ENCODE measurements at regions not wholly inside any gene's neighbourhood (a gene's known extent, or its start where the extent isn't known, plus 50 kb on each side); places are given as distances from the start of the nearest gene placed in this dataset.

DNA sequence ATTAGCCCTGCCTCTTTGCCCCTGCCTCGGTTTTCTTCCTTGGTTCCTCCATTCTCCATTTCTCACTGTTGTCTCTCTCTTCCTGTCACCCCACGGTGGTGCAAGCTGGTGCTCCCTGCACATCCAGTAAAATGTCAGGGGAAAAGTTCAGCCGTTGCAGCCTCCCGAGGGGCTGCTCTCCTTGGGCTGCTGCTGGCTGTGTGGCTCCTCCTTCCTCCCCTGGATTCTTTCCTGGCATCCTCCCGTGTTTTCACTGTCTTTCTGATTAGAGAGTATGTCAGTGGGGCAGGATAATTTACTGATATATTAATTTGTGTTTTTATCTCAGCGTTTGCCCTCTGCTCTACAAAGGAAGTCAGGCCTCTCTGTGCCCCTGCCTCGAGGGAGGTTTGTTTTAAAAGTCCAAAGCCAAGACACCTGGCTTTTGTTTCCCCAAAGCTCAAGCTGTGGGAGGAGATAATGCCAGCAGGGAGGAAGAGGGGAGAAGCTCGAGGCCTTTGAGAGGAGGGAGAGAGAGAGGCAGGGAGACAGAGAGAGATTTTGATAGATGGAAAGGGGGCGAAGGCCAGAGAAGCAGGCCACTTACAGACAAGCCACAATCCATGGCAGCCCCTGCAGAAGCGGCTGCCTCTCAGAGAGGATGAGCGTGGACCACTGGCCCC is 150.3 kb upstream of the NR2F2 start:
- intact Hi-C loops (cut with DNase I) = no loop called here
- H3K27ac ChIP-seq = no peak overlapping the region
- no peak for ATAC-seq

DNA sequence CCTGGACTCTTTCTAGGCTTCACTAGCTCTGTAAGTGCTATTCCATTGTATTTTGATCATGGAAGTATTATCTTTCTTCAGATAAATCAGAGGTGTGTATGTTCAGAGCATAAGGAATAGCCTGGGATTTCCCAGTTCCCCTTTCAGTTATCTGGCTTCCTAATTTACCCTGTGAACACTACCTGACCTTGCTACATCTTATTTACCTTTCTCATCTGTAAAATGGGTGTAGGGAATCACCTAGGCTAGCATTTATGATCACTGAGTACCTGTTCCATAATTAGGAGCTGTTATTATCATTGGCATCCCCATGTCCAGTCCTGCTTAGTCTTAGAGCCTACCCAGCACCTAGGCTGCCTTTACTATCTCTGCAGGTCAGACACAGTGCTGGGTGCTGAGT is 149.3 kb upstream of the NR2F2 start:
- intact Hi-C loops (cut with DNase I) = no loop called here

More for the DNA sequence above, 150.3 kb upstream of the NR2F2 start:
- H3K36me3 ChIP-seq = no peaks in the 10 kb centered on the region
- H3K4me1 ChIP-seq = peaks cover 9% of the 10 kb centered on the region
- DNase-seq = no peak
- H3K4me3 ChIP-seq = no peak overlapping the region
- H3K27me3 ChIP-seq (ENCODE audit: low read depth) = no peaks in the 10 kb centered on the region
- H3K9me3 ChIP-seq = no peaks in the 10 kb centered on the region
- TF ChIP-seq, protein P1, sequence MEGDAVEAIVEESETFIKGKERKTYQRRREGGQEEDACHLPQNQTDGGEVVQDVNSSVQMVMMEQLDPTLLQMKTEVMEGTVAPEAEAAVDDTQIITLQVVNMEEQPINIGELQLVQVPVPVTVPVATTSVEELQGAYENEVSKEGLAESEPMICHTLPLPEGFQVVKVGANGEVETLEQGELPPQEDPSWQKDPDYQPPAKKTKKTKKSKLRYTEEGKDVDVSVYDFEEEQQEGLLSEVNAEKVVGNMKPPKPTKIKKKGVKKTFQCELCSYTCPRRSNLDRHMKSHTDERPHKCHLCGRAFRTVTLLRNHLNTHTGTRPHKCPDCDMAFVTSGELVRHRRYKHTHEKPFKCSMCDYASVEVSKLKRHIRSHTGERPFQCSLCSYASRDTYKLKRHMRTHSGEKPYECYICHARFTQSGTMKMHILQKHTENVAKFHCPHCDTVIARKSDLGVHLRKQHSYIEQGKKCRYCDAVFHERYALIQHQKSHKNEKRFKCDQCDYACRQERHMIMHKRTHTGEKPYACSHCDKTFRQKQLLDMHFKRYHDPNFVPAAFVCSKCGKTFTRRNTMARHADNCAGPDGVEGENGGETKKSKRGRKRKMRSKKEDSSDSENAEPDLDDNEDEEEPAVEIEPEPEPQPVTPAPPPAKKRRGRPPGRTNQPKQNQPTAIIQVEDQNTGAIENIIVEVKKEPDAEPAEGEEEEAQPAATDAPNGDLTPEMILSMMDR (IDR thresholded peaks at IDR 0.05) = no peak

DNA sequence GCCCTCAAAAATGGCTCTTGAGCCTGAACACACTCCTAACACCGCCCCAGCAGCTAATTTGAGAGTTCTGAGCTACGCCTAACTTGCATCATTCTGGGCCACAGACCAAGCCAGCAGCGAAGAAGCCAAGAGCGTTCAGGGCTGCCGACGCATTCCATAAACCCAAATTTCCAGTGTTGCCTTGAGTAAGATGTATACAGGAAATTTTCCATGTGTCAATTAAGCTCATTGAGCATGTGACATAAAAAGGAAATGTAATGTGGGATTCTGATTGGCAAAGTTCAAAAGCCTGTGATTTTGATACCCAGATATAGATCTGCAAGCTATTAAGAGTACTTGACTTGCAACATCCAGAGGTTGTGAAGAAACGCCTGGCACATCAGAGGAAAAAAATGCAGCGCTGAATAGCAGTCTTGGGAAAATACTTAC is 148.6 kb upstream of the NR2F2 start:
- peak overlapping the region; percentile 14 for H3K4me3 ChIP-seq
- no peaks in the 10 kb centered on the region for H3K27me3 ChIP-seq (ENCODE audit: low read depth)
- peaks cover 9% of the 10 kb centered on the region for H3K4me1 ChIP-seq
- ATAC-seq (peak; percentile 74), DNase-seq (no peak)
- H3K27ac ChIP-seq = peak overlapping the region; percentile 46
- TF ChIP-seq, protein P1 (IDR thresholded peaks at IDR 0.05) = no peak
- intact Hi-C loops (cut with DNase I) = no loop called here
- no peaks in the 10 kb centered on the region for H3K9me3 ChIP-seq
- no peaks in the 10 kb centered on the region for H3K36me3 ChIP-seq

More for the DNA sequence above, 149.3 kb upstream of the NR2F2 start:
- TF ChIP-seq, protein P1 (IDR thresholded peaks at IDR 0.05) = no peak
- DNase-seq = no peak
- no peak for ATAC-seq
- no peak overlapping the region for H3K4me3 ChIP-seq
- H3K4me1 ChIP-seq = peaks cover 9% of the 10 kb centered on the region
- no peaks in the 10 kb centered on the region for H3K27me3 ChIP-seq (ENCODE audit: low read depth)
- no peaks in the 10 kb centered on the region for H3K36me3 ChIP-seq
- H3K9me3 ChIP-seq = no peaks in the 10 kb centered on the region
- H3K27ac ChIP-seq = peak overlapping the region; percentile 46

DNA sequence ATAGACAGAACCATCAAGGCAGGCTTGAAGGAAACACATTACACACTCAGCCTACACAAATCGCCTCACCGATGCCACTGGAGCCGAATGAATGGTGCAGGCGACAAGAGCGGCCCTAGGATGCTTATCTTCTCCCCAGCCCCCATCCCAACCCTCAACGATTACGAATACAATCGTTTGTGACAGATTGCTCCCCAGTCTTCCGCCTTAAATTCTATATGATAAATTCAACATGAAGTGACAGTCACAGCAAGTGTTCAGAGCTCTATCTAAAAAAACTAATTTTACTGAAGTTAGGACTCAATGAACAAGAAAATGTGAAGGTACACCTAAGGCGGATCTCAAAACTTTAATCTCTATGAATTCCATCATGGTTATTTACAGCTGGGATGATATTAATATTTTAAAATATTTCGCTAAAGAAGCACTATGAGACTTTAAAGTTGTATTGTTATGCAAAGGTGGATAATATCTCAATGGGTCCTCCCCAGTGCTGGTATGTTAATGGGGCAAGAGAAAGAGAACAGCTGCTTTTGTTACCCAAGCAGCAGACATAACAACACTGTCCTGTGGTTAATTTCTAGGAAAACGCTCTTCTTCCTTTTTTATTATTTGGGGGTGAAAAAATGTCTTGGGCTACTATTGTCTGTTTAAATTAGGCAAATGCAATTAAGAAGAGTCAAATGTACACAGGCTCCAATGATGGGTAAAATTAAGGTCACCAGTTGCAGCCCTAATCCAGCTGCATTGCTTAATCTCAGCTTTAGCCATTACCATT is 147.6 kb upstream of the NR2F2 start:
- no peak for ATAC-seq
- TF ChIP-seq, protein P1 (IDR thresholded peaks at IDR 0.05) = no peak
- no peak for DNase-seq
- peaks cover 9% of the 10 kb centered on the region for H3K4me1 ChIP-seq
- intact Hi-C loops (cut with DNase I) = no loop called here
- no peaks in the 10 kb centered on the region for H3K36me3 ChIP-seq
- no peak overlapping the region for H3K4me3 ChIP-seq
- no peaks in the 10 kb centered on the region for H3K27me3 ChIP-seq (ENCODE audit: low read depth)
- no peaks in the 10 kb centered on the region for H3K9me3 ChIP-seq
- no peak overlapping the region for H3K27ac ChIP-seq

DNA sequence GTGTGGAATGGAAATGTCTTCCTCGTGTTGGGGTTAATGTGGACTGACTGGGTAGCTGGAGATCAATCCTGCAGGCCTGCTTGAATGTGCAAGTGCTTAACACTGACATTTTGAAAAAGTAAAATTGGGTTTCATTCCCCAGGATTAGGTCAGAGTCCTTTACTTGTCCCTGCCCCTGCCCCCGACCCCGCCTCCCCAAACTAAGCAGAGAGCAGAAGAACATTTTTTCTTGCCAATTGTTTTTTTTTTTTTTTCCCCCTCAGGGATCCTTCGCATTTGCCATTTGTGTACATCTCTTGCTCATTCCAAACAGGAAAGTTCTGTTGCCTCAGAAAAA is 147.0 kb upstream of the NR2F2 start:
- TF ChIP-seq, protein P1 (IDR thresholded peaks at IDR 0.05) = no peak
- Histone ChIP-seq H3K27ac (no peak overlapping the region), H3K9me3 (no peaks in the 10 kb centered on the region), H3K4me1 (peaks cover 9% of the 10 kb centered on the region), H3K27me3 (ENCODE audit: low read depth) (no peaks in the 10 kb centered on the region), H3K36me3 (no peaks in the 10 kb centered on the region), H3K4me3 (no peak overlapping the region)
- intact Hi-C loops (cut with DNase I) = no loop called here
- ATAC-seq (no peak), DNase-seq (no peak)

Measured in lower lobe of right lung (tissue), 2 donors.